ENCODE measurements at regions not wholly inside any gene's neighbourhood (a gene's known extent, or its start where the extent isn't known, plus 50 kb on each side); places are given as distances from the start of the nearest gene placed in this dataset.

DNA sequence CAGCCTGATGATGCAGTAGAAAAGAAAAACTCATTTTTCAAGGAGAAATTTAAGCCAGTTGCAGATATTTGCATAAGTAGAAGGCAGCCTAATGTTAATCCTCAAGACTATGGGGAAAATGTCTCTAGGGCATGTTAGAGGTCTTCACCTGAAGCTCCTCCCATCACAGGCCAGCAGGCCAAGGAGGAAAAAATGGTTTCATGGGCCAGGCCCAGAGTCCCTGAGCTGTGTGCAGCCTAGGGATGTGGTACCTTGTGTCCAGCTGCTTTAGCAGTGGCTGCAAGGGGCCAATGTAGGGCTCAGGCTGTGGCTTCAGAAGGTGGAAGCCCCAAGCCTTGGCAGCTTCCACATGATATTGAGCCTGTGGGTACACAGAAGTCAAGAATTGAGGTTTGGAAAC is 1946.7 kb upstream of the FLRT2 start:
- Histone ChIP-seq H3K9me3 (no peaks in the 10 kb centered on the region), H3K27me3 (no peaks in the 10 kb centered on the region), H3K4me3 (no peak overlapping the region), H3K27ac (no peak overlapping the region), H3K4me1 (no peaks in the 10 kb centered on the region), H3K36me3 (no peaks in the 10 kb centered on the region)
- DNase-seq (ENCODE audit: extremely low spot score in 2 of 2): no peak
- intact Hi-C loops (cut with DNase I): no loop called here
- TF ChIP-seq POLR2A (IDR thresholded peaks at IDR 0.05) (no peak), POLR2AphosphoS5 (IDR thresholded peaks at IDR 0.05; ENCODE audit: insufficient read depth in 1 of 2, low read depth in 1 of 2) (no peak), CTCF (IDR thresholded peaks at IDR 0.05) (no peak)

DNA sequence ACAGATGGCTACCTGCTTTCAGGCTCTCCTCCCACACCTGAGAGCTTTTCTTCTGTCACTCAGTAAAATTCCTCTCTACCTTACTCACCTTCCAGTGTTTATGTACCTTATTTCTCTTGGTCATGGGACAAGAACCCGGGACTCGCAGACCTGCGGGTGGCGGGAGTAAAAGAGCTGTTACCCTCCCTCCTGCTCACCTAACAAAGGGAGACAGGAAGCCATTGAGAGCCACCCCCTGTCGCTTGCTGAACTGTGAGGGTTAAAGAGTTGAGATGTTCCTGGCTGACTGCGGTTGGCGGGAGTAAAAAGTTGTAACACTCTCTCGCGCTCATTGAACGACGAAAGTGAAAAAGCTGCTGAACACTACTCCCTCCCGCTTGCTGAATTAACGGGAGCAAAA is 1935.1 kb upstream of the FLRT2 start:
- no peaks in the 10 kb centered on the region for H3K9me3 ChIP-seq
- no peak overlapping the region for H3K4me3 ChIP-seq
- no peaks in the 10 kb centered on the region for H3K36me3 ChIP-seq
- H3K27me3 ChIP-seq: no peaks in the 10 kb centered on the region
- intact Hi-C loops (cut with DNase I): no loop called here
- TF ChIP-seq POLR2AphosphoS5 (IDR thresholded peaks at IDR 0.05; ENCODE audit: insufficient read depth in 1 of 2, low read depth in 1 of 2) (no peak), POLR2A (IDR thresholded peaks at IDR 0.05) (no peak)
- DNase-seq (ENCODE audit: extremely low spot score in 2 of 2): no peak
- no peaks in the 10 kb centered on the region for H3K4me1 ChIP-seq
- no peak overlapping the region for H3K27ac ChIP-seq

DNA sequence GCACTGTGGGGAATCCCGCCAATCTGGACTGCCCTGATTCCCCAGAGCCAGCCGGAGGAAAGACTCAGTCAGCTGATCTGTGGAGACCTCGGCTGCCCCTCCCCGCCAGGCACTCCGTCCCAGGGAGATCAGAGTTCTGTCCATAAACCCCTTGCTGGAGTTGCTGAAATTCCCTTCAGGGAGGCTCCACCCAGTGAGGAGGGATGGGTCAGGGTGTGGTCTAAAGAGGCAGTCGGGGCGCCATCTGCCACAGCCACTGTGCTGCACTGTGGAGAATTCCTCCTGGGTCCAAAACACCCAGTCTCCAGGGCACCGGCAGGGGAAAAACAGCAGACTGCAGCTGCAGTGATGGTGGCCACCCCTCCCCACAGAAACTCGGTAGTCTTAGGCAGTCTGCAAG is 1922.3 kb upstream of the FLRT2 start:
- Histone ChIP-seq H3K36me3 (no peaks in the 10 kb centered on the region), H3K27ac (no peak overlapping the region), H3K9me3 (no peaks in the 10 kb centered on the region), H3K4me1 (no peaks in the 10 kb centered on the region), H3K27me3 (no peaks in the 10 kb centered on the region), H3K4me3 (no peak overlapping the region)
- intact Hi-C loops (cut with DNase I): no loop called here
- TF ChIP-seq POLR2A (IDR thresholded peaks at IDR 0.05): no peak
- no peak for TF ChIP-seq CTCF (IDR thresholded peaks at IDR 0.05)
- no peak for TF ChIP-seq POLR2AphosphoS5 (IDR thresholded peaks at IDR 0.05; ENCODE audit: insufficient read depth in 1 of 2, low read depth in 1 of 2)
- DNase-seq (ENCODE audit: extremely low spot score in 2 of 2): no peak

- no peak for TF ChIP-seq CTCF (IDR thresholded peaks at IDR 0.05)
- no peak for TF ChIP-seq POLR2A (IDR thresholded peaks at IDR 0.05)
- TF ChIP-seq POLR2AphosphoS5 (IDR thresholded peaks at IDR 0.05; ENCODE audit: insufficient read depth in 1 of 2, low read depth in 1 of 2): no peak
- Histone ChIP-seq H3K4me1 (no peaks in the 10 kb centered on the region), H3K9me3 (no peaks in the 10 kb centered on the region), H3K36me3 (no peaks in the 10 kb centered on the region), H3K27me3 (no peaks in the 10 kb centered on the region), H3K4me3 (no peak overlapping the region), H3K27ac (no peak overlapping the region)
- intact Hi-C loops (cut with DNase I): no loop called here
- DNase-seq (ENCODE audit: extremely low spot score in 2 of 2): no peak
Measured at GRCh38 chr14:83611491-83611890, 1918.5 kb upstream of the FLRT2 start.

DNA sequence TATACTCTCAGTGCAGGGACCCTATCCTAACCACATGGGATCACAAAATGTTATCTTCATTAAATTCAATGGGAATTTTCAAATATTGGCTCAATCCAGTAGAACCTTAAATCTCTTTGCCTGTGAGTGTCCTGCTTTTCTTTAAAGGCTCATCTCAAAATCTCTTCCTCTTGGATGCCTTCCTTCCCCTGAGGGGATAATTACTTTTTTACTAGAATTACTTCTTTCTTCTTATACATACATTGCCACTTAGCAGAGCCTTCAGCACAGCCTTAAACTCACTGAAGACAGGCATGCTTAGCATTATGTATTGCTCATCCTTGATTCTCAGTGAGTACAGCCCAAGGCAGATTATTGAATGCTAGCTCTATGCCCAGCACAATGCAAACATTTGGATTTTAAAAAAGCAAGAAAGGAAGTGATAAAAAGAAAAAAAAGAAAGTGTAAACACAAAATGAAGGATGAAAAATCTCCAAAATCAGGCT is 1918.0 kb upstream of the FLRT2 start:
- no peaks in the 10 kb centered on the region for H3K4me1 ChIP-seq
- no peak overlapping the region for H3K27ac ChIP-seq
- DNase-seq (ENCODE audit: extremely low spot score in 2 of 2): no peak
- intact Hi-C loops (cut with DNase I): no loop called here
- H3K27me3 ChIP-seq: no peaks in the 10 kb centered on the region
- no peaks in the 10 kb centered on the region for H3K9me3 ChIP-seq
- TF ChIP-seq POLR2AphosphoS5 (IDR thresholded peaks at IDR 0.05; ENCODE audit: insufficient read depth in 1 of 2, low read depth in 1 of 2): no peak
- TF ChIP-seq POLR2A (IDR thresholded peaks at IDR 0.05): no peak
- TF ChIP-seq CTCF (IDR thresholded peaks at IDR 0.05): no peak
- H3K4me3 ChIP-seq: no peak overlapping the region
- H3K36me3 ChIP-seq: no peaks in the 10 kb centered on the region

Data from vagina (tissue), 2 donors.